KMS-11 (cell line): ENCODE measurements at regions not wholly inside any gene's neighbourhood (a gene's known extent, or its start where the extent isn't known, plus 50 kb on each side); places are given as distances from the start of the nearest gene placed in this dataset.

Experiments
- H2AFZ ChIP-seq: fragments of 200-600 bp; sonication (generic); 2 replicates; pipeline ENCODE4 v1.6.1; 2016; ENCODE audit warnings: antibody characterized with exemption, mixed run types, low read depth
- H3K27ac ChIP-seq: fragments of 200-600 bp; sonication (generic); 2 replicates; pipeline ENCODE4 v1.6.1; 2016; ENCODE audit warnings: mild to moderate bottlenecking, mixed run types
- H3K27me3 ChIP-seq: fragments of 200-600 bp; sonication (generic); 2 replicates; pipeline ENCODE4 v1.6.1; 2017; ENCODE audit warnings: mild to moderate bottlenecking, low read depth, mixed run types, moderate library complexity; ENCODE audit not compliant: insufficient read depth
- H3K36me3 ChIP-seq: fragments of 200-600 bp; sonication (generic); 2 replicates; pipeline ENCODE4 v1.6.1; 2017; ENCODE audit warnings: mild to moderate bottlenecking, mixed run types; ENCODE audit not compliant: insufficient read depth
- H3K4me1 ChIP-seq: fragments of 200-600 bp; sonication (generic); 2 replicates; pipeline ENCODE4 v1.6.1; 2016; ENCODE audit warnings: mild to moderate bottlenecking, low read depth, mixed run types; ENCODE audit not compliant: poor library complexity, severe bottlenecking
- H3K4me2 ChIP-seq: fragments of 200-600 bp; sonication (generic); 2 replicates; pipeline ENCODE4 v1.7.0; 2016; ENCODE audit warnings: mild to moderate bottlenecking, mixed run types
- H3K4me3 ChIP-seq: fragments of 200-600 bp; sonication (generic); IDR thresholded peaks from 2 replicates; pipeline ENCODE4 v1.6.1; 2017; ENCODE audit warnings: low read depth, low read length, mixed read lengths; ENCODE audit not compliant: insufficient read depth
- H3K79me2 ChIP-seq: fragments of 200-600 bp; sonication (generic); 2 replicates; pipeline ENCODE4 v1.6.1; 2016; ENCODE audit warnings: low read depth, mixed run types; ENCODE audit not compliant: insufficient read depth
- H3K9ac ChIP-seq: fragments of 200-600 bp; sonication (generic); 2 replicates; pipeline ENCODE4 v1.6.1; 2016; ENCODE audit warnings: mild to moderate bottlenecking, mixed run types
- H4K20me1 ChIP-seq: fragments of 200-600 bp; sonication (generic); 2 replicates; pipeline ENCODE4 v1.6.1; 2016; ENCODE audit warnings: mild to moderate bottlenecking, mixed run types; ENCODE audit not compliant: insufficient read depth
- CTCF ChIP-seq: fragments of 200-600 bp; sonication (generic); conservative IDR thresholded peaks from 2 replicates; pipeline ENCODE4 v1.6.1; 2017; ENCODE audit warnings: low read depth, mild to moderate bottlenecking, antibody characterized with exemption, low read length, moderate library complexity, mixed read lengths

GRCh38 chr6:93088621-93089501 is 330.5 kb downstream of the EPHA7 start:
- TF ChIP-seq CTCF: no peak
- no peaks in the 10 kb centered on the region for H3K4me1 ChIP-seq
- H4K20me1 ChIP-seq: no peaks in the 10 kb centered on the region
- no peak overlapping the region for H3K4me2 ChIP-seq
- no peak overlapping the region for H3K4me3 ChIP-seq
- H3K79me2 ChIP-seq: no peaks in the 10 kb centered on the region
- H3K27ac ChIP-seq: no peak overlapping the region
- no peak overlapping the region for H3K9ac ChIP-seq
- no peaks in the 10 kb centered on the region for H3K36me3 ChIP-seq
- H3K27me3 ChIP-seq: no peaks in the 10 kb centered on the region
- no peak overlapping the region for H2AFZ ChIP-seq

DNA sequence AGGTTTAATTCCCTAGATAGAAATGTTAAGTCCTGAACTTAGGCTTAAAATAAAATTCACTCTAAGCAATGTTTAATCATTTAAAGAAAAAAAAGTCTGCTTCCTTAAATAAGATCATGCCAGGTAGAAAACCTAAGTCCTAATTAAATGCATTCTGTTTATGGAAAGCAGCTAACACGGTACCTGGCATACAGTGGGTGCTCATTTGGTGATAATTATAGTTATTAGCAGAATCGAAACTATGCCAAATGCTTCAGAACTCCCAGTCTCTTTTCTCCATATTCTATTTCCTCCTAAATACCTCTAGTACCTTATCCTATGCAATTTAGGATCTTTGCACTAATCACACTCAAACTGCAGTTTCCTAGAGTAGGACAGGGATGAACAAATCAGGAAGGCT is 331.8 kb downstream of the EPHA7 start:
- Histone ChIP-seq H3K4me3 (no peak overlapping the region), H3K27me3 (no peaks in the 10 kb centered on the region), H3K36me3 (no peaks in the 10 kb centered on the region), H3K27ac (no peak overlapping the region), H4K20me1 (no peaks in the 10 kb centered on the region), H3K9ac (no peak overlapping the region), H3K79me2 (no peaks in the 10 kb centered on the region), H2AFZ (no peak overlapping the region), H3K4me2 (no peak overlapping the region), H3K4me1 (no peaks in the 10 kb centered on the region)
- no peak for TF ChIP-seq CTCF

- H3K27ac ChIP-seq: no peak overlapping the region
- no peak overlapping the region for H3K9ac ChIP-seq
- no peak for TF ChIP-seq CTCF
- H3K79me2 ChIP-seq: no peaks in the 10 kb centered on the region
- no peaks in the 10 kb centered on the region for H3K36me3 ChIP-seq
- no peak overlapping the region for H3K4me3 ChIP-seq
- no peak overlapping the region for H2AFZ ChIP-seq
- no peaks in the 10 kb centered on the region for H4K20me1 ChIP-seq
- no peaks in the 10 kb centered on the region for H3K4me1 ChIP-seq
- H3K4me2 ChIP-seq: no peak overlapping the region
- no peaks in the 10 kb centered on the region for H3K27me3 ChIP-seq
Measured at GRCh38 chr6:93086351-93086750, 333.0 kb downstream of the EPHA7 start.

GRCh38 chr6:93083337-93084230 is 335.8 kb downstream of the EPHA7 start:
- Histone ChIP-seq H3K79me2 (no peaks in the 10 kb centered on the region), H3K4me3 (no peak overlapping the region), H2AFZ (no peak overlapping the region), H4K20me1 (no peaks in the 10 kb centered on the region), H3K9ac (no peak overlapping the region), H3K4me2 (no peak overlapping the region), H3K4me1 (no peaks in the 10 kb centered on the region), H3K36me3 (no peaks in the 10 kb centered on the region), H3K27me3 (no peaks in the 10 kb centered on the region), H3K27ac (no peak overlapping the region)
- TF ChIP-seq CTCF: no peak
